GM23248 (cell line): ENCODE measurements at regions not wholly inside any gene's neighbourhood (a gene's known extent, or its start where the extent isn't known, plus 50 kb on each side); places are given as distances from the start of the nearest gene placed in this dataset.

Experiments
- DNase-seq: peaks from one replicate; pipeline ENCODE4 v3.0.0-alpha.2; 2015
- H2AFZ ChIP-seq: fragments of 200-600 bp; sonication (generic); 2 replicates; pipeline ENCODE4 v1.6.1; 2016; ENCODE audit warnings: antibody characterized with exemption
- H3F3A ChIP-seq: fragments of 200-600 bp; sonication (generic); 2 replicates; pipeline ENCODE4 v1.6.1; 2016; ENCODE audit warnings: mild to moderate bottlenecking, antibody characterized with exemption, mixed run types; ENCODE audit not compliant: insufficient read depth
- H3K27ac ChIP-seq: fragments of 200-600 bp; sonication (generic); 2 replicates; pipeline ENCODE4 v1.5.1; 2016; ENCODE audit warnings: mild to moderate bottlenecking
- H3K27me3 ChIP-seq: fragments of 200-600 bp; sonication (generic); replicated peaks from 2 replicates; pipeline ENCODE4 v1.6.1; 2016; ENCODE audit warnings: mild to moderate bottlenecking; ENCODE audit not compliant: insufficient read depth
- H3K36me3 ChIP-seq: fragments of 200-600 bp; sonication (generic); 2 replicates; pipeline ENCODE4 v1.6.1; 2016; ENCODE audit warnings: low read depth, mild to moderate bottlenecking
- H3K4me1 ChIP-seq: fragments of 200-600 bp; sonication (generic); 2 replicates; pipeline ENCODE4 v1.6.1; 2016; ENCODE audit warnings: mild to moderate bottlenecking; ENCODE audit not compliant: insufficient read depth
- H3K4me2 ChIP-seq: fragments of 200-600 bp; sonication (generic); one replicate; pipeline ENCODE4 v1.6.1; 2016; ENCODE audit warnings: mild to moderate bottlenecking; ENCODE audit not compliant: unreplicated experiment
- H3K4me3 ChIP-seq: fragments of 200-600 bp; sonication (generic); 2 replicates; pipeline ENCODE4 v1.5.1; 2016; ENCODE audit warnings: mild to moderate bottlenecking
- H3K79me2 ChIP-seq: fragments of 200-600 bp; sonication (generic); 2 replicates; pipeline ENCODE4 v1.6.1; 2016; ENCODE audit warnings: mild to moderate bottlenecking; ENCODE audit not compliant: insufficient read depth
- H3K9ac ChIP-seq: fragments of 200-600 bp; sonication (generic); 2 replicates; pipeline ENCODE4 v1.6.1; 2016; ENCODE audit warnings: mild to moderate bottlenecking
- H3K9me2 ChIP-seq: fragments of 200-600 bp; sonication (generic); 2 replicates; pipeline ENCODE4 v1.6.1; 2016; ENCODE audit warnings: mixed run types, mild to moderate bottlenecking, moderate library complexity; ENCODE audit not compliant: insufficient read depth
- H3K9me3 ChIP-seq: fragments of 200-600 bp; sonication (generic); one replicate; pipeline ENCODE4 v1.6.1; 2017; ENCODE audit warnings: low read depth
- H4K20me1 ChIP-seq: fragments of 200-600 bp; sonication (generic); 2 replicates; pipeline ENCODE4 v1.6.0; 2016; ENCODE audit not compliant: insufficient read depth
- EZH2 ChIP-seq: fragments of 200-600 bp; sonication (generic); IDR thresholded peaks from 2 replicates; pipeline ENCODE4 v1.6.1; 2018; ENCODE audit warnings: antibody characterized with exemption, mild to moderate bottlenecking; ENCODE audit not compliant: insufficient read depth, poor library complexity, severe bottlenecking
- EZH2phosphoT487 ChIP-seq: fragments of 200-600 bp; sonication (generic); IDR thresholded peaks from 2 replicates; pipeline ENCODE4 v1.6.1; 2018; ENCODE audit warnings: antibody characterized with exemption, moderate library complexity, mild to moderate bottlenecking, low read depth; ENCODE audit not compliant: insufficient read depth
- WGBS, 2 experiments: methylation state at CpG; one replicate each; pipeline ENCODE4 v1.1.6; 2015 to 2017; ENCODE audit warnings: low lambda C conversion rate in 2 of 2, low coverage in 1 of 2; ENCODE audit errors: missing lambda C conversion rate in 2 of 2; 5-methylcytosine and 5-hydroxymethylcytosine counted together
- in situ Hi-C: fragments of 300-500 bp; cut with MboI; formaldehyde crosslinking; loops from 2 replicates; pipeline ENCODE4 v1.15.0; 2020

- Histone ChIP-seq H3F3A (peaks cover 5% of the 10 kb centered on the region), H3K9ac (no peak overlapping the region), H3K27ac (no peak overlapping the region), H3K4me3 (no peak overlapping the region), H3K4me1 (peaks cover 12% of the 10 kb centered on the region), H3K36me3 (no peaks in the 10 kb centered on the region), H3K9me2 (no peaks in the 10 kb centered on the region), H2AFZ (no peak overlapping the region), H3K27me3 (no peaks in the 10 kb centered on the region), H3K79me2 (no peaks in the 10 kb centered on the region), H3K4me2 (no peak overlapping the region), H3K9me3 (no peaks in the 10 kb centered on the region), H4K20me1 (no peaks in the 10 kb centered on the region)
- no peak for DNase-seq
- in situ Hi-C loops = no loop called here
- 91 to 100% methylated on average over 1 of the region's 1 CpG for WGBS, 2 experiments
- no peak for TF ChIP-seq EZH2phosphoT487
- no peak for TF ChIP-seq EZH2
Measured at GRCh38 chr3:102194760-102195159, 240.1 kb upstream of the ZPLD1 start.

- H3K36me3 ChIP-seq = no peaks in the 10 kb centered on the region
- no peak overlapping the region for H3K27ac ChIP-seq
- H3K27me3 ChIP-seq = no peaks in the 10 kb centered on the region
- no peaks in the 10 kb centered on the region for H3K9me3 ChIP-seq
- no peak overlapping the region for H3K9ac ChIP-seq
- in situ Hi-C loops = no loop called here
- H2AFZ ChIP-seq = no peak overlapping the region
- H3K79me2 ChIP-seq = no peaks in the 10 kb centered on the region
- H3K4me2 ChIP-seq = no peak overlapping the region
- H3K4me3 ChIP-seq = no peak overlapping the region
- no peak for TF ChIP-seq EZH2
- no peak for TF ChIP-seq EZH2phosphoT487
- WGBS, 2 experiments = 63 to 66% methylated on average over 5 of the region's 5 CpGs
- peaks cover 12% of the 10 kb centered on the region for H3K4me1 ChIP-seq
- no peaks in the 10 kb centered on the region for H3K9me2 ChIP-seq
- H3F3A ChIP-seq = 0 out of 2 replicates have a peak, but pooled peaks cover 6% of the 10 kb centered on the region
- DNase-seq = no peak
- H4K20me1 ChIP-seq = no peaks in the 10 kb centered on the region
Measured at GRCh38 chr3:102195198-102195948, 239.4 kb upstream of the ZPLD1 start.

DNA sequence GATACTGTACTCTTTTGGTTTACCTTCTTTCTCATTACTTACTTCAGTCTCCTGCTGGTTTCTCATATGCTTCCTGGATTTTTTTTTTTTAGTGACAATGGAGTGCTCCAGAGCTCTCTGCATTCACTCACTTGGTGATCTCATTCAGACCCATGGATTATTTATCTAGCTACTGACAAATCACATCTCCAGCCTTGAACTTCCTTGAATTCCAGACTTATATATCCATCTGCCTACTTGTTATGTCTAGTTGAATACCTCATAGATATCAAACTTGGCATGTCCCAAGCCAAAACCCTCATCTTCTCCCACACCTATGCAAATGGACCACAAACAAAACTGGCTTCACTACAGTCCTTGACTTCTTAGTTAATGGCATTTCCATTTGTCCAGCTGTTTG, 234.7 kb upstream of the ZPLD1 start:
- Histone ChIP-seq H3K9ac (no peak overlapping the region), H4K20me1 (no peaks in the 10 kb centered on the region), H2AFZ (no peak overlapping the region), H3K36me3 (no peaks in the 10 kb centered on the region), H3K9me3 (no peaks in the 10 kb centered on the region), H3K9me2 (no peaks in the 10 kb centered on the region), H3K4me2 (no peak overlapping the region), H3K4me1 (peaks cover 13% of the 10 kb centered on the region; the same call in 1 of the 2 replicates), H3F3A (0 out of 2 replicates have a peak, but pooled peaks cover 6% of the 10 kb centered on the region), H3K27ac (no peak overlapping the region), H3K27me3 (no peaks in the 10 kb centered on the region), H3K79me2 (no peaks in the 10 kb centered on the region), H3K4me3 (no peak overlapping the region)
- TF ChIP-seq EZH2phosphoT487 = no peak
- TF ChIP-seq EZH2 = no peak
- in situ Hi-C loops = no loop called here
- DNase-seq = peak; percentile 33

DNA sequence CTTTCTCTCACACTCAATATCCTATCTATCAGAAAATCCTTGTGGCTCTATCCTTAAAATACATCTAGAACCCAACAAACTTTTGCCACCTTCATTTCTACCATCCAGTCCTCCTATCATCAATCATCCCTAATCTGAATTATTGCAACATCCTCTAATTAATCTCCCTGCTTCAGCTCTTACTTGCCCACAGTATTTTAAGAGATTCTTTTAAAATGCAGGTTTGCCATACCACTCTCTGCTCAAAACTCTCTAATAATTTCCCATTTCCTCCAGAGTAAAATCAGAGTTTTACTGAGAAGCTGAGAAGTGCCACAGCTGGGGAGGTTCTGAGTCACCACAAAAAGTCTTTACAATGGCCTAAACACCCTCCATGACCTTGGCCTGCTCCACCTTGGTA, 234.3 kb upstream of the ZPLD1 start:
- in situ Hi-C loops = no loop called here
- no peak overlapping the region for H3K27ac ChIP-seq

More for the DNA sequence above, 234.3 kb upstream of the ZPLD1 start:
- Histone ChIP-seq H3K36me3 (no peaks in the 10 kb centered on the region), H4K20me1 (no peaks in the 10 kb centered on the region), H3K4me2 (no peak overlapping the region), H3K9me2 (no peaks in the 10 kb centered on the region), H3F3A (0 out of 2 replicates have a peak, but pooled peaks cover 6% of the 10 kb centered on the region), H3K9me3 (no peaks in the 10 kb centered on the region), H3K4me3 (no peak overlapping the region), H2AFZ (no peak overlapping the region), H3K4me1 (peaks cover 13% of the 10 kb centered on the region; the same call in 1 of the 2 replicates), H3K9ac (no peak overlapping the region), H3K79me2 (no peaks in the 10 kb centered on the region), H3K27me3 (no peaks in the 10 kb centered on the region)
- TF ChIP-seq EZH2phosphoT487 (no peak), EZH2 (no peak)
- DNase-seq = no peak
